Suprapubic skin (tissue), 3 donors: ENCODE measurements at regions not wholly inside any gene's neighbourhood (a gene's known extent, or its start where the extent isn't known, plus 50 kb on each side); places are given as distances from the start of the nearest gene placed in this dataset.

ENCODE experiments used
- EP300 ChIP-seq: sonication (generic); formaldehyde crosslinking; IDR thresholded peaks from one replicate; pipeline ENCODE4 v1.6.1; 2017; ENCODE audit warnings: antibody characterized with exemption
- TF ChIP-seq, protein P1 (sequence below), 2 donors: fragments of 200-600 bp in 1 of 2; fragments of 450-650 bp in 1 of 2; sonication (generic) in 1 of 2; IDR thresholded peaks; one replicate each; pipeline ENCODE4 v1.5.1; 2016 to 2019; ENCODE audit warnings: antibody characterized with exemption in 2 of 2, mild to moderate bottlenecking in 1 of 2, moderate library complexity in 1 of 2

GRCh38 chrX:69050051-69050765 lies 115.0 kb downstream of the PJA1 start:
- TF ChIP-seq, protein P1, sequence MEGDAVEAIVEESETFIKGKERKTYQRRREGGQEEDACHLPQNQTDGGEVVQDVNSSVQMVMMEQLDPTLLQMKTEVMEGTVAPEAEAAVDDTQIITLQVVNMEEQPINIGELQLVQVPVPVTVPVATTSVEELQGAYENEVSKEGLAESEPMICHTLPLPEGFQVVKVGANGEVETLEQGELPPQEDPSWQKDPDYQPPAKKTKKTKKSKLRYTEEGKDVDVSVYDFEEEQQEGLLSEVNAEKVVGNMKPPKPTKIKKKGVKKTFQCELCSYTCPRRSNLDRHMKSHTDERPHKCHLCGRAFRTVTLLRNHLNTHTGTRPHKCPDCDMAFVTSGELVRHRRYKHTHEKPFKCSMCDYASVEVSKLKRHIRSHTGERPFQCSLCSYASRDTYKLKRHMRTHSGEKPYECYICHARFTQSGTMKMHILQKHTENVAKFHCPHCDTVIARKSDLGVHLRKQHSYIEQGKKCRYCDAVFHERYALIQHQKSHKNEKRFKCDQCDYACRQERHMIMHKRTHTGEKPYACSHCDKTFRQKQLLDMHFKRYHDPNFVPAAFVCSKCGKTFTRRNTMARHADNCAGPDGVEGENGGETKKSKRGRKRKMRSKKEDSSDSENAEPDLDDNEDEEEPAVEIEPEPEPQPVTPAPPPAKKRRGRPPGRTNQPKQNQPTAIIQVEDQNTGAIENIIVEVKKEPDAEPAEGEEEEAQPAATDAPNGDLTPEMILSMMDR (IDR thresholded peaks at IDR 0.05), result no peak
- no peak for TF ChIP-seq EP300
